ENCODE measurements at regions not wholly inside any gene's neighbourhood (a gene's known extent, or its start where the extent isn't known, plus 50 kb on each side); places are given as distances from the start of the nearest gene placed in this dataset.

DNA sequence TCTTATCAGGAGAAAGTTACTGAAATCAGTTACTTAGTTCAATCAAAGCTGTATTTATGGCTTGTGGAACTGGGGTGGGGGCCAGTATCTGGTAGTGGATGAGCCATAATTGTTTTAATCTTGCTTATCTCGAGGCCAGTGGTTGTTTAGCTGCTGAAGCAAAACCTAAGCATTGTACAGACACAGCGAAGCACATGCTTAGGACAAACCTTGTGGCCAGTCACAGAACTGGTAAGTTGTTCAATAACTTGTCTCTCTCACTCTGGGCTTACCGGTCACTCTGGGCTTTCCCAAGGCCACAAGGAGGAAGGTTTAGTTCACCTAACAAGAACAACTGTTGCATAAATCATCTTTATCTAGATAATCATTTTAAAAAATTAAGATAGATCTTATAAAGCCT is 296.6 kb upstream of the NETO1 start (continued):
- no peak for TF ChIP-seq PATZ1 (CRISPR knock-in tag; IDR thresholded peaks at IDR 0.05; ENCODE audit: borderline replicate concordance)
- TF ChIP-seq ZFP30 (CRISPR knock-in tag; IDR thresholded peaks at IDR 0.05): no peak
- TF ChIP-seq ZNF8 (CRISPR knock-in tag; IDR thresholded peaks at IDR 0.05): no peak
- TF ChIP-seq RARB (CRISPR knock-in tag; IDR thresholded peaks at IDR 0.05): no peak
- no peak for TF ChIP-seq CREB5 (CRISPR knock-in tag; IDR thresholded peaks at IDR 0.05; ENCODE audit: low read depth)
- no peak for TF ChIP-seq GLIS3 (CRISPR knock-in tag; IDR thresholded peaks at IDR 0.05)
- TF ChIP-seq POU6F1 (CRISPR knock-in tag; IDR thresholded peaks at IDR 0.05; ENCODE audit: borderline replicate concordance, low read depth): no peak
- no peak for TF ChIP-seq ZNF70 (CRISPR knock-in tag; IDR thresholded peaks at IDR 0.05)
- no peak for TF ChIP-seq PPARA (CRISPR knock-in tag; IDR thresholded peaks at IDR 0.05; ENCODE audit: borderline replicate concordance)
- TF ChIP-seq CSDC2 (CRISPR knock-in tag; IDR thresholded peaks at IDR 0.05): no peak
- TF ChIP-seq TCF4 (CRISPR knock-in tag; IDR thresholded peaks at IDR 0.05; ENCODE audit: borderline replicate concordance): no peak
- TF ChIP-seq ZNF565 (CRISPR knock-in tag; conservative IDR thresholded peaks at IDR 0.05; ENCODE audit: low read depth): no peak

- ATAC-seq: no peak
These were observed 295.4 kb upstream of the NETO1 start for GRCh38 chr18:73163236-73163635.

More at GRCh38 chr18:73163236-73163635, 295.4 kb upstream of the NETO1 start:
- TF ChIP-seq PATZ1 (CRISPR knock-in tag; IDR thresholded peaks at IDR 0.05; ENCODE audit: borderline replicate concordance) (no peak), CSDC2 (CRISPR knock-in tag; IDR thresholded peaks at IDR 0.05) (no peak), ZFP30 (CRISPR knock-in tag; IDR thresholded peaks at IDR 0.05) (no peak), BACH2 (CRISPR knock-in tag; IDR thresholded peaks at IDR 0.05; ENCODE audit: borderline replicate concordance) (no peak), ZC3H10 (CRISPR knock-in tag; IDR thresholded peaks at IDR 0.05) (no peak), ZNF8 (CRISPR knock-in tag; IDR thresholded peaks at IDR 0.05) (no peak), GLIS3 (CRISPR knock-in tag; IDR thresholded peaks at IDR 0.05) (no peak), ZFP3 (CRISPR knock-in tag; IDR thresholded peaks at IDR 0.05) (no peak), POU6F1 (CRISPR knock-in tag; IDR thresholded peaks at IDR 0.05; ENCODE audit: borderline replicate concordance, low read depth) (no peak), ZNF565 (CRISPR knock-in tag; conservative IDR thresholded peaks at IDR 0.05; ENCODE audit: low read depth) (no peak)
- TF ChIP-seq, protein P1, sequence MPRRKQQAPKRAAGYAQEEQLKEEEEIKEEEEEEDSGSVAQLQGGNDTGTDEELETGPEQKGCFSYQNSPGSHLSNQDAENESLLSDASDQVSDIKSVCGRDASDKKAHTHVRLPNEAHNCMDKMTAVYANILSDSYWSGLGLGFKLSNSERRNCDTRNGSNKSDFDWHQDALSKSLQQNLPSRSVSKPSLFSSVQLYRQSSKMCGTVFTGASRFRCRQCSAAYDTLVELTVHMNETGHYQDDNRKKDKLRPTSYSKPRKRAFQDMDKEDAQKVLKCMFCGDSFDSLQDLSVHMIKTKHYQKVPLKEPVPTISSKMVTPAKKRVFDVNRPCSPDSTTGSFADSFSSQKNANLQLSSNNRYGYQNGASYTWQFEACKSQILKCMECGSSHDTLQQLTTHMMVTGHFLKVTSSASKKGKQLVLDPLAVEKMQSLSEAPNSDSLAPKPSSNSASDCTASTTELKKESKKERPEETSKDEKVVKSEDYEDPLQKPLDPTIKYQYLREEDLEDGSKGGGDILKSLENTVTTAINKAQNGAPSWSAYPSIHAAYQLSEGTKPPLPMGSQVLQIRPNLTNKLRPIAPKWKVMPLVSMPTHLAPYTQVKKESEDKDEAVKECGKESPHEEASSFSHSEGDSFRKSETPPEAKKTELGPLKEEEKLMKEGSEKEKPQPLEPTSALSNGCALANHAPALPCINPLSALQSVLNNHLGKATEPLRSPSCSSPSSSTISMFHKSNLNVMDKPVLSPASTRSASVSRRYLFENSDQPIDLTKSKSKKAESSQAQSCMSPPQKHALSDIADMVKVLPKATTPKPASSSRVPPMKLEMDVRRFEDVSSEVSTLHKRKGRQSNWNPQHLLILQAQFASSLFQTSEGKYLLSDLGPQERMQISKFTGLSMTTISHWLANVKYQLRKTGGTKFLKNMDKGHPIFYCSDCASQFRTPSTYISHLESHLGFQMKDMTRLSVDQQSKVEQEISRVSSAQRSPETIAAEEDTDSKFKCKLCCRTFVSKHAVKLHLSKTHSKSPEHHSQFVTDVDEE (CRISPR knock-in tag; IDR thresholded peaks at IDR 0.05): no peak
